Upper lobe of left lung (tissue), 4 donors: ENCODE measurements at regions not wholly inside any gene's neighbourhood (a gene's known extent, or its start where the extent isn't known, plus 50 kb on each side); places are given as distances from the start of the nearest gene placed in this dataset.

Source experiments
- POLR2A ChIP-seq, 4 donors: fragments of 450-650 bp; IDR thresholded peaks; one replicate each; pipeline ENCODE4 v1.5.1; 2016 to 2017; ENCODE audit warnings: antibody characterized with exemption in 4 of 4, mild to moderate bottlenecking in 2 of 4
- POLR2AphosphoS5 ChIP-seq, 2 donors: sonication (generic); formaldehyde crosslinking; IDR thresholded peaks; one replicate each; pipeline ENCODE4 v1.5.1; 2017; ENCODE audit warnings: antibody characterized with exemption in 2 of 2
- TF ChIP-seq, protein P1 (sequence below), 6 experiments: fragments of 450-650 bp in 4 of 6; fragments of 200-600 bp in 2 of 6; sonication (generic) in 2 of 6; IDR thresholded peaks; one replicate each; pipeline ENCODE4 v1.5.1; 2016 to 2019; ENCODE audit warnings: antibody characterized with exemption in 6 of 6

DNA sequence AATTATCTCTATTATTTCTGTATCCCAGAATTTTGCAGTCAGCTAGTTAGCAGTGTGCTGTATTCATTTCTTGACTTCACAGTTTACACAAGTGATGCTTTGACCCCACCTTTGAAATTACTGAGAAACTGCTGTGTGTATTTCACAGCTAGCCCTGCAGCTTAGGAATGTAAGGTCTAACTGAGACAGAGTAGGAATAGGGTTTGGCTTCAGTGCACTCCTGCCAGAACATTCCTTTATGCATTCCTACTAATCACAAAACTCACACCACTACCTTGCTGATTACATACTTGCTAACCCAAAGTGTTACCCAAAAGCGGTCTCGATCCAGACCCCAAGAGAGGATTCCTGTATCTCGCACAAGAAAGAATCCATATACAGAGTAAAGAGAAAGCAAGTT, 551.8 kb downstream of the CDH9 start:
- TF ChIP-seq, protein P1, sequence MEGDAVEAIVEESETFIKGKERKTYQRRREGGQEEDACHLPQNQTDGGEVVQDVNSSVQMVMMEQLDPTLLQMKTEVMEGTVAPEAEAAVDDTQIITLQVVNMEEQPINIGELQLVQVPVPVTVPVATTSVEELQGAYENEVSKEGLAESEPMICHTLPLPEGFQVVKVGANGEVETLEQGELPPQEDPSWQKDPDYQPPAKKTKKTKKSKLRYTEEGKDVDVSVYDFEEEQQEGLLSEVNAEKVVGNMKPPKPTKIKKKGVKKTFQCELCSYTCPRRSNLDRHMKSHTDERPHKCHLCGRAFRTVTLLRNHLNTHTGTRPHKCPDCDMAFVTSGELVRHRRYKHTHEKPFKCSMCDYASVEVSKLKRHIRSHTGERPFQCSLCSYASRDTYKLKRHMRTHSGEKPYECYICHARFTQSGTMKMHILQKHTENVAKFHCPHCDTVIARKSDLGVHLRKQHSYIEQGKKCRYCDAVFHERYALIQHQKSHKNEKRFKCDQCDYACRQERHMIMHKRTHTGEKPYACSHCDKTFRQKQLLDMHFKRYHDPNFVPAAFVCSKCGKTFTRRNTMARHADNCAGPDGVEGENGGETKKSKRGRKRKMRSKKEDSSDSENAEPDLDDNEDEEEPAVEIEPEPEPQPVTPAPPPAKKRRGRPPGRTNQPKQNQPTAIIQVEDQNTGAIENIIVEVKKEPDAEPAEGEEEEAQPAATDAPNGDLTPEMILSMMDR (IDR thresholded peaks at IDR 0.05): no peak
- TF ChIP-seq POLR2AphosphoS5 (IDR thresholded peaks at IDR 0.05) (no peak), POLR2A (IDR thresholded peaks at IDR 0.05) (no peak)
